Retinal pigment epithelial cell (primary cell): ENCODE measurements at regions not wholly inside any gene's neighbourhood (a gene's known extent, or its start where the extent isn't known, plus 50 kb on each side); places are given as distances from the start of the nearest gene placed in this dataset.

Experiments used
- DNase-seq: peaks from one replicate; pipeline ENCODE4 v3.0.0-alpha.2; 2010; ENCODE audit warnings: low read depth
- H3K4me3 ChIP-seq: 2 replicates; pipeline ENCODE4 v1.5.1; 2011; ENCODE audit warnings: mild to moderate bottlenecking, low read length, control low read depth, moderate library complexity
- CTCF ChIP-seq: conservative IDR thresholded peaks from 2 replicates; pipeline ENCODE4 v1.5.1; 2011; ENCODE audit warnings: low read depth, low read length, control low read depth, inconsistent platforms

GRCh38 chr5:101675510-101676219 is 620.4 kb downstream of the SLCO4C1 start:
- H3K4me3 ChIP-seq, result no peak overlapping the region
- no peak for DNase-seq
- TF ChIP-seq CTCF, result no peak

GRCh38 chr5:101673120-101673519 is 623.0 kb downstream of the SLCO4C1 start:
- TF ChIP-seq CTCF, result no peak
- H3K4me3 ChIP-seq, result no peak overlapping the region
- DNase-seq, result no peak

GRCh38 chr5:101664071-101664791 is 631.9 kb downstream of the SLCO4C1 start:
- no peak for TF ChIP-seq CTCF

GRCh38 chr5:101663543-101663942 is 632.5 kb downstream of the SLCO4C1 start:
- TF ChIP-seq CTCF, result no peak
- no peak for DNase-seq
- no peak overlapping the region for H3K4me3 ChIP-seq

More at GRCh38 chr5:101664071-101664791, 631.9 kb downstream of the SLCO4C1 start:
- DNase-seq, result no peak
- no peak overlapping the region for H3K4me3 ChIP-seq

- TF ChIP-seq CTCF, result no peak
- no peak overlapping the region for H3K4me3 ChIP-seq
- no peak for DNase-seq
Measured at GRCh38 chr5:101662263-101662662, 633.8 kb downstream of the SLCO4C1 start.

GRCh38 chr5:101658433-101658832 is 637.7 kb downstream of the SLCO4C1 start:
- no peak for TF ChIP-seq CTCF
- no peak overlapping the region for H3K4me3 ChIP-seq
- no peak for DNase-seq

- no peak for DNase-seq
- TF ChIP-seq CTCF, result no peak
- no peak overlapping the region for H3K4me3 ChIP-seq
Measured at GRCh38 chr5:101653996-101654395, 642.1 kb downstream of the SLCO4C1 start.
